ENCODE measurements at regions not wholly inside any gene's neighbourhood (a gene's known extent, or its start where the extent isn't known, plus 50 kb on each side); places are given as distances from the start of the nearest gene placed in this dataset.

- DNase-seq = no peak
Measured at GRCh38 chr10:33453081-33454025, 118.9 kb upstream of the NRP1 start.

- no peak for DNase-seq
Measured at GRCh38 chr10:33448421-33449140, 114.1 kb upstream of the NRP1 start.

- no peak for DNase-seq
Measured at GRCh38 chr10:33441561-33441960, 107.1 kb upstream of the NRP1 start.

- DNase-seq = no peak
Measured at GRCh38 chr10:33434933-33435332, 100.5 kb upstream of the NRP1 start.

- DNase-seq = no peak
Measured at GRCh38 chr10:33428682-33429081, 94.2 kb upstream of the NRP1 start.

- DNase-seq = no peak
Measured at GRCh38 chr10:33423154-33423529, 88.7 kb upstream of the NRP1 start.

GRCh38 chr10:33422471-33423153, 88.1 kb upstream of the NRP1 start:
- DNase-seq = no peak

GRCh38 chr10:33421789-33422462, 87.5 kb upstream of the NRP1 start:
- no peak for DNase-seq

- DNase-seq = no peak
Measured at GRCh38 chr10:33419311-33419710, 84.8 kb upstream of the NRP1 start.

GRCh38 chr10:33418301-33418700, 83.8 kb upstream of the NRP1 start:
- no peak for DNase-seq

GRCh38 chr10:33416691-33417090, 82.2 kb upstream of the NRP1 start:
- DNase-seq = no peak

GRCh38 chr10:33416209-33416608, 81.7 kb upstream of the NRP1 start:
- DNase-seq = no peak

- DNase-seq = no peak
Measured at GRCh38 chr10:33414841-33415240, 80.4 kb upstream of the NRP1 start.

- peak; percentile 11 for DNase-seq
Measured at GRCh38 chr10:33412653-33413361, 78.3 kb upstream of the NRP1 start.

- DNase-seq = no peak
Measured at GRCh38 chr10:33412241-33412640, 77.8 kb upstream of the NRP1 start.

GRCh38 chr10:33410860-33411234, 76.4 kb upstream of the NRP1 start:
- DNase-seq = no peak

- no peak for DNase-seq
Measured at GRCh38 chr10:33410096-33410859, 75.8 kb upstream of the NRP1 start.

- DNase-seq = no peak
Measured at GRCh38 chr10:33406596-33406995, 72.1 kb upstream of the NRP1 start.

- DNase-seq = no peak
Measured at GRCh38 chr10:33402220-33403073, 68.0 kb upstream of the NRP1 start.

- no peak for DNase-seq
Measured at GRCh38 chr10:33401300-33401699, 66.8 kb upstream of the NRP1 start.

GRCh38 chr10:33398796-33399195, 64.3 kb upstream of the NRP1 start:
- no peak for DNase-seq

All from stimulated activated CD4-positive, alpha-beta T cell treated with anti-CD3 and anti-CD28 coated beads, Interleukin-1b, Interleukin-23, amount 100 ng/mL, for 48 hours (primary cell).